Stimulated activated effector memory CD8-positive, alpha-beta T cell treated with anti-CD3 and anti-CD28 coated beads, Interleukin-12 subunit alpha, Interleukin-12 subunit beta, amount 100 ng/mL, for 72 hours (primary cell): ENCODE measurements at regions not wholly inside any gene's neighbourhood (a gene's known extent, or its start where the extent isn't known, plus 50 kb on each side); places are given as distances from the start of the nearest gene placed in this dataset.
"Not testable (repeated sequence)": the region's sequence is repeated elsewhere in the genome, so short reads cannot be mapped to it uniquely, and the experiment has no call there.

Experiments
- ATAC-seq: fragments of 150-1000 bp; cut with Tn5 transposase; 2 replicates; pipeline ENCODE4 v1.10.0; 2021
- DNase-seq, 2 donors: peaks; one replicate each; pipeline ENCODE4 v3.0.0; 2021 to 2022; ENCODE audit warnings: low spot score in 2 of 2
- H3K27ac Mint-ChIP-seq: one replicate; pipeline ENCODE4 v1.8.0; 2022; ENCODE audit warnings: mild to moderate bottlenecking, mixed read lengths
- H3K36me3 Mint-ChIP-seq: one replicate; pipeline ENCODE4 v1.8.0; 2022; ENCODE audit warnings: mild to moderate bottlenecking, mixed read lengths
- H3K4me1 Mint-ChIP-seq: one replicate; pipeline ENCODE4 v1.8.0; 2022; ENCODE audit warnings: mixed read lengths
- H3K4me3 Mint-ChIP-seq: one replicate; pipeline ENCODE4 v1.8.0; 2022; ENCODE audit warnings: mild to moderate bottlenecking, mixed read lengths
- H3K9me3 Mint-ChIP-seq: one replicate; pipeline ENCODE4 v1.8.0; 2022; ENCODE audit warnings: mixed read lengths

DNA sequence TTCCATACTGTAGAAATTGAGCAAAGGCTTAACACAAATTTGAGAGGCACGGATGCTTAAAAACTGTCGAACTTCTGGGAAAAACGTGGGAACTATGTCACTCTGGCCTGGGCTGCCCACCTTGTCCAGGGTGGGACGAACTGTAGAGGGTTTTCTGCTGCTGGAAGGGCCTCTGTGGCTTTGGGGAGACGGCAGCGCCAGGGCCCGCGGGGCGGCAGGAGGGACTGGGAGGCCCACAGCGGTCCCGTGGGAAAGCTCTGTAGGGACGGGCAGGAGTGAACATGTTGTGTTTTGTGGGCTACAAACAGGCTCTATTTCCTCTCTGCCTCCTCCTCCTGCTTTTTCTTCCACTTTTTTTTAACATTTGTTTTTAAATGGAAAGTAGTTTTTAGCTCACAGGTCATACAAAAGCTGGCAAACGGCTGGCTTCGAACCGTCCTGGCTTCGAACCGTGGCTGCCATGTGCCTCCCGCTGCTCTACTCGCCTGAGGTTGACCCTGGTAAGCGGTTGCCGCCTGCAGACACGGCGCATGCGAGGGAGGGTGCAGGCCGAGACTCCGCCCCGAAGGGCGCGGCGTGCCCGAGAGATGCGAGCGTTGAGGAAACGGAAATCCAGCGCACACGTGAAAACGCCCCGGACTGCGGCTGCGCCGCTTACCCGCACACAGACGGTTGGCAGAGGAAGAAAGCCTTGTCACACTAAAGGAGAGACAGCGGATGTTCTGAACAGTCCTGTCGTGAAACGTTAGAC is 382.3 kb upstream of the ZFP42 start:
- Mint-ChIP-seq H3K9me3 (peaks cover 7% of the 10 kb centered on the region), H3K27ac (no peak overlapping the region), H3K36me3 (no peaks in the 10 kb centered on the region), H3K4me3 (no peak overlapping the region), H3K4me1 (no peaks in the 10 kb centered on the region)
- no peak for DNase-seq
- no peak for ATAC-seq

DNA sequence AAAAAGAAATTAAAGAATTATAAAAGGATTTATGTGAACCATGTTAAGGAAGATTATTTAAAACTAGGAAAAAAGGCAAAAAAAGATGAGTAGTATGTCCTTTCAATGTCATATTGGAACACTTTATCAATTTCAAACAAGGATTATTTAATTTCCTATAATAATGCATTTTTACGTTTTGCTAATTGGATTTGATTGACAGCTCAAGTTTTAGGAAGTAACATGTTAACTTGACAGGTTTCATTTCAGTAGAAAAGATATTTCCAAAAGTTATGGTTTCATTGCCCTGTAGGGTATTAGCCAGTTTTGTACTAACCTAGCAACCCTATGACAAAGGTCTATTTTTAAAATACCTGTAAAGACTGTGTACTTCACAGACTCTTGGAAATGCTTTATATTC is 379.6 kb upstream of the ZFP42 start:
- Mint-ChIP-seq H3K9me3 (peaks cover 4% of the 10 kb centered on the region), H3K4me1 (no peaks in the 10 kb centered on the region), H3K27ac (no peak overlapping the region), H3K36me3 (no peaks in the 10 kb centered on the region), H3K4me3 (no peak overlapping the region)
- DNase-seq (no peak), ATAC-seq (no peak)

DNA sequence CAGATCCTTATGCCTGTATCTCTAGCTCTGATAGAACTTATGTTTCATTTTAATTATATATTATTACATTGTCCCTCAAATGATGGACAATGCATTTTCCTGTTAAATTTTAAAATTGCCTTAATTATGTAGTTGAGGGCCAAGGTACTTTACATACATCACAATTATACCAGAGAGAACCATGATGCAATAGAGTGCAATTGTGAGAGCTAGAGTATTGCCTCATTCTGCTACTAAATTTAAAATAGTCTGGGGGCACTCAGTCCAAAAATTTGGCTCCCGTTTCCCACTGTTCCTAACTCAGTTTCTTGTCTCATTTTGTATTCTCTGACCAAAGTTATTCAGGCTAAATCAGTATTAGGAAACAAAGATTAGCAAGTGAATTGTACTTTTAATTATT is 378.5 kb upstream of the ZFP42 start:
- ATAC-seq, result no peak
- no peak overlapping the region for H3K27ac Mint-ChIP-seq
- H3K9me3 Mint-ChIP-seq, result no peaks in the 10 kb centered on the region
- no peak for DNase-seq
- no peak overlapping the region for H3K4me3 Mint-ChIP-seq
- no peaks in the 10 kb centered on the region for H3K4me1 Mint-ChIP-seq
- H3K36me3 Mint-ChIP-seq, result no peaks in the 10 kb centered on the region

DNA sequence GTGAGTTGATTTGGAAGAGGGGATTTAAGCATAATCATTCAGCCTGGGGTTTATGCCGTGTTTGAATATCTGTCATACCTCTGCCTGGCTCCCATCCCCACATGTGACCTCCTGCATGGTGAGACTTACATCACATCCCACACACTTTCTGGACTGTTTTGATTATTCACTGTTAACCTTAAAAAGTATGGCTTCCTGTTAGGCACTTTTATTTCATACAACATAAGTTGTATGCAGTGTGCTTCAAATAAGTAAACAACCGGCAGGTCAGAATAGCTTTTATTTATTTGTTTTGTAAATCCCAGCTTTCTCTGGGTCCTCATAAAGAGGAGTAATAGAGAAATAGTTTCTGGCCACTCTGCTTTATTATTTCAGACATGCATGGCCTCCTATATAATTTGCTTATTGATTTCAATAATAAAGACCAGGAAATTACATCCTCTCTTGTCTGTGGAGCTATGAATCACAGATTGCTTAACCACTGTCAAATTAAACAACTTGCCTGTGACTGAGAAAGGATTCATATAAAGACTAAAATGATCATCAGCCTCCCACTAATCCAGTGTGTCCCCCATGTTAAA is 376.8 kb upstream of the ZFP42 start:
- H3K36me3 Mint-ChIP-seq, result no peaks in the 10 kb centered on the region
- DNase-seq (no peak), ATAC-seq (no peak)
- no peak overlapping the region for H3K4me3 Mint-ChIP-seq
- H3K27ac Mint-ChIP-seq, result no peak overlapping the region
- H3K9me3 Mint-ChIP-seq, result peaks cover 7% of the 10 kb centered on the region
- no peaks in the 10 kb centered on the region for H3K4me1 Mint-ChIP-seq

DNA sequence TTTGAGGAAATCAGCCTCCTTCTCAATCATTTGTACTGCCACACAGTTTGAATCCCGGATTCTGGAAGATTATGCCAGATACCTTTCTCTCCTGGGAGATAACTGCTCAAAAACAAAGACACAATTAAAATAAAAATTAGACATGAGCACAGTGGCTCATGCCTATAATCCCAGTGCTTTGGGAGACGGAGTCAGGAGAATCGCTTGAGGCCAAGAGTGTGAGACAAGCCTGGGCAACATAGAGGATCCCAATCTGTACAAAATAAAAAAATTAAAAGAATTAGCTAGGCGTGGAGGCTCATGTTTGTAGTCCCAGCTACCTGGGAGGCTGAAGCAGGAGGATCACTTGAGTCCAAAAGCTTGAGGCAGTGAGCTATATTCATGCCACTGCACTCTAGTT is 376.3 kb upstream of the ZFP42 start:
- H3K27ac Mint-ChIP-seq, result no peak overlapping the region
- no peak for DNase-seq
- no peak overlapping the region for H3K4me3 Mint-ChIP-seq
- ATAC-seq, result no peak
- peaks cover 11% of the 10 kb centered on the region for H3K9me3 Mint-ChIP-seq
- H3K36me3 Mint-ChIP-seq, result no peaks in the 10 kb centered on the region
- H3K4me1 Mint-ChIP-seq, result no peaks in the 10 kb centered on the region

DNA sequence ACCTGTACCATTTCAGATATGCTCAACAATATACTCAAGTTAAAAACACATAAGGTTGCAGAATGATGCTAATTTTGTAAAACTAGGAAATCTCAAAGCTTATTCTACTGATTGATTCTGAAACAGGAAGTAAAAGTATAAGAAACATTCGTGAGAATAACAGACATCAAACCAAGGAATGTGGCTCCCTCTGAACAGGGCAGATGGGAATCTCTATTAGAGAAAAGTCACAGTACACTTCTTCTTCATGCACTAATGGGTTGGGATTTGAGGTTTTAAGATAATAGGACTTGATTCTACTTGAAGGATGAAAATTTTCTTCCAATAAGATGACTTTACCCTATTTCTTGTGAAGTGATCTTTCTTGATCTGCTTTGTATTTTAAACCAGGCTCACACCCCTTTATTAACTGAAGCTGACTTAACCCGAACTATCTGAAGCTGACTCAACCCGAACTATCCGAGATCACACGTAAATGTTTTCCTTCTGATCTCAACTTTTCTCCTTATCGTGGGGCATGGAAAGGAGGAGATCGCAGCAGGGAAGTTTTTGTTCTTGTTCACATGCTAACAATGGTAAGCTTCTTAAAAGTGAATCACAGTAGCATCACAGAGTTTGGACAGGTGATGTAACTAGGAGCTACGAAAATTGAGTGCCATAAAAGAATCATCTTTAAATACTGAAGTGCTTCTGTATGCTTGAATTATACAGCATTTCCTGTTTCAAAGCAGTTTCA is 363.1 kb upstream of the ZFP42 start:
- H3K4me1 Mint-ChIP-seq, result no peaks in the 10 kb centered on the region
- H3K36me3 Mint-ChIP-seq, result no peaks in the 10 kb centered on the region
- no peak overlapping the region for H3K4me3 Mint-ChIP-seq
- H3K9me3 Mint-ChIP-seq, result peaks cover 29% of the 10 kb centered on the region
- H3K27ac Mint-ChIP-seq, result no peak overlapping the region
- DNase-seq (no peak), ATAC-seq (no peak)

DNA sequence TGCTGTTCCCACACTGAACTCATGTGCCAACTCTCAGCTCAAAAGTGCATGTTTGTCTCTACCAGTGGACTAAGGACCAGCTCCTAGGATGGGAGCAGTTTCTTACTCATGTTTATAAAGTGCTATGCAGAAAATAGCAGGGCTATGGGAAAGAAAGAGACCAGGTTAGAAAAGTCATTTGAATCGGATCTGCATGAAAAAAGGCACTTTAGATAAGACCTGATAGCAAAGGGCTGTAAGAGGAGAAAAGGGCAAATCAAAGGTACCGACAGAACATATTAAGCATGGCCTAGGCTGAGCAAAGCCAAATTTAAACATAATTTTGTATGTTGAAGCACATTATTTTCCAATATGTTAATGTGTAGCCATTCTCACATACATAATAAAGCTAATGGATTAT is 362.3 kb upstream of the ZFP42 start:
- H3K36me3 Mint-ChIP-seq, result no peaks in the 10 kb centered on the region
- DNase-seq (no peak), ATAC-seq (no peak)
- H3K4me1 Mint-ChIP-seq, result no peaks in the 10 kb centered on the region
- no peak overlapping the region for H3K27ac Mint-ChIP-seq
- no peak overlapping the region for H3K4me3 Mint-ChIP-seq
- H3K9me3 Mint-ChIP-seq, result peaks cover 25% of the 10 kb centered on the region

DNA sequence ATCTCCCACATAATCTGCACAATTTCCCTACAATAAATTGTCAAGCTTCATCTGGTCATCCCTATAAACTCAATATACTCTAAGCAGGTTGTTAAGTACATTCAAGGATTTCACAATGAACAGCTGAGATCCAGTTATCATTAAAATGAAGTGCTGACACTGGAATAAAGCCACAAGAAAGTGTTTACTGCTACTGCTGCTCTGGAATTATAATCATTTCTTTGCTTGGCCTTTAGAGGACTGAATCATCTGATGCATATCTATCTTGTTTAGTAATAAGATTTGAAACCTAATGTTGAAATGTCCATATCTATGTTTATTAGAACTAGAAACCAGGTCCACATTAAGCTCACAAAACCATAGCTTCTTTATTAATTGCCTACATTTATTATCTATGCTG is 338.6 kb upstream of the ZFP42 start:
- no peak overlapping the region for H3K27ac Mint-ChIP-seq
- no peaks in the 10 kb centered on the region for H3K4me1 Mint-ChIP-seq
- no peak overlapping the region for H3K4me3 Mint-ChIP-seq
- no peaks in the 10 kb centered on the region for H3K36me3 Mint-ChIP-seq
- ATAC-seq (no peak), DNase-seq (no peak)
- peaks cover 16% of the 10 kb centered on the region for H3K9me3 Mint-ChIP-seq

DNA sequence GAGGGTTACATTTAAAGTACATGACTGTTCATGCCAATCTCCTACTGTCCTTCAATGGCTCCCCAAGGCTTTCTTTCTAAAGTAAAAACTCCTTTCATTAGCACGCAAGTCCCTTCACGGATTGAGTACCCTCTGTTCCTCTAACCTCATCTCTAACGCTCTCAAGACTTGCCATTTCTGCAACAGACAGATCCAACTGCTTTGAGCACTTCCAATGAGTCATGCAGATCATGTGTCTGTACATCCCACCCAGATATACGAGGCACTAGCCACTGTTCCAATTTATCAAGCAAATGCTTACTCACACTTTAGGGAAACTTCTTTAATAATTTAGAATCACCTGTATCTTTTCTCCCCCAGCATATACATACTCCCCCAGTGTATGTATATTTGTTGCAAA is 332.5 kb upstream of the ZFP42 start:
- Mint-ChIP-seq H3K27ac (no peak overlapping the region), H3K36me3 (no peaks in the 10 kb centered on the region), H3K9me3 (peaks cover 30% of the 10 kb centered on the region), H3K4me1 (no peaks in the 10 kb centered on the region), H3K4me3 (no peak overlapping the region)
- ATAC-seq (no peak), DNase-seq (no peak)

DNA sequence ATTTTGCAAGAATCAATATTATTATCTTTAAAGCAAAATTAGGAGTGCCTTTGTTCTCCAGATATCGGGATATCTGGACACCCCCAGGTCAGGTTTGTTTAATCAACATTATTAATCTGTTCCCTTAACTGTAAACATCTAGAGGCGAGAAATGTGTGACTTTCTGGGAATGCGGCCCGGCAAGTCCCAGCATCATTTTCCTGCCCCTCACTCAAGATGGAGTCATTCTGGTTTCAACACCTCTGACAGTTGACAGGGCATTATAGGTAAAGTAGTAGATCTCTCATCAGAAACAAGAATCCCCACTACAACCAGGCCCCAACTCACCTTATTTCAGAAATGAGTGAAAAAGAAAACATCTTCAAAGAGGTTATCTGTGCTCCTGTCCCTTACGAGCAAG is 331.6 kb upstream of the ZFP42 start:
- Mint-ChIP-seq H3K9me3 (peaks cover 30% of the 10 kb centered on the region), H3K27ac (no peak overlapping the region), H3K36me3 (no peaks in the 10 kb centered on the region), H3K4me3 (no peak overlapping the region), H3K4me1 (no peaks in the 10 kb centered on the region)
- DNase-seq (no peak), ATAC-seq (no peak)

DNA sequence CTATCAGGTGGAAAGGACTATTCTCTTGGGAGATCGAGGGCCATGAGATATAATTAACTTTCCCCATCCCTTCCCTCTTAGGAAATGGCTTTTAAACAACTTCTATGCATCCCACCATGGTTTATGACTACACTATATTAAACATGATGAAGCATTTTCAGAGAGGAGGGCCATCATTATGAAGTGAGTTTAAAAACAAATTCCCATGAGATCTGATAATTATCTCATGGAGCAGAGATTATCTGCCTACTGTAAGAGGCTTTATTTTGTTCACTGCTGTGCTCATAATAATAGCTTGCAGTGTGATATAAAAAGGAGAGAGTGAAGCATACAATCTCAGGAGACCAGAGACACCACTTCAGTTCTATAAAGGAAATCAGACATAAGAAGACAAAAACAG is 330.5 kb upstream of the ZFP42 start:
- no peaks in the 10 kb centered on the region for H3K4me1 Mint-ChIP-seq
- H3K9me3 Mint-ChIP-seq, result peaks cover 30% of the 10 kb centered on the region
- ATAC-seq, result no peak
- no peak overlapping the region for H3K4me3 Mint-ChIP-seq
- no peaks in the 10 kb centered on the region for H3K36me3 Mint-ChIP-seq
- H3K27ac Mint-ChIP-seq, result no peak overlapping the region
- DNase-seq, result no peak

DNA sequence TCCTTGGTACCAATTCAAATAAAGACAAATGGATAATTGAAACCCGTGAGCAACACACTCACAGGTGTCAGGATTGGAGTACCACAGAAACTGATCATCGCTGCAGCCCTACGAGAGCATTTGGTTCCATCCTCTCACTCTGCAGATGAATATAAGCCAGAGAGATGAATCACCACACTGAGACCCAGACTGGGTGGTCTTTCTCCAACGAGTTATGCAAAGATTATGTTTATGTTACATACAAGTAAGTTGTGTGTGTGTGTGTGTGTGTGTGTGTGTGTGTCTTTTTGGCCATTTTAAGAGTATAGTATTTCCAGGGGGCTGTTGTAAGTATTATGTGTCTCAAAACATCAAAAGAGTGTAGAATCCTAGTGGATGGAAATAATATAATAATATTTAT is 329.5 kb upstream of the ZFP42 start:
- H3K9me3 Mint-ChIP-seq, result peaks cover 32% of the 10 kb centered on the region
- no peak for ATAC-seq
- no peak for DNase-seq
- no peaks in the 10 kb centered on the region for H3K4me1 Mint-ChIP-seq
- no peaks in the 10 kb centered on the region for H3K36me3 Mint-ChIP-seq
- no peak overlapping the region for H3K27ac Mint-ChIP-seq
- H3K4me3 Mint-ChIP-seq, result no peak overlapping the region

DNA sequence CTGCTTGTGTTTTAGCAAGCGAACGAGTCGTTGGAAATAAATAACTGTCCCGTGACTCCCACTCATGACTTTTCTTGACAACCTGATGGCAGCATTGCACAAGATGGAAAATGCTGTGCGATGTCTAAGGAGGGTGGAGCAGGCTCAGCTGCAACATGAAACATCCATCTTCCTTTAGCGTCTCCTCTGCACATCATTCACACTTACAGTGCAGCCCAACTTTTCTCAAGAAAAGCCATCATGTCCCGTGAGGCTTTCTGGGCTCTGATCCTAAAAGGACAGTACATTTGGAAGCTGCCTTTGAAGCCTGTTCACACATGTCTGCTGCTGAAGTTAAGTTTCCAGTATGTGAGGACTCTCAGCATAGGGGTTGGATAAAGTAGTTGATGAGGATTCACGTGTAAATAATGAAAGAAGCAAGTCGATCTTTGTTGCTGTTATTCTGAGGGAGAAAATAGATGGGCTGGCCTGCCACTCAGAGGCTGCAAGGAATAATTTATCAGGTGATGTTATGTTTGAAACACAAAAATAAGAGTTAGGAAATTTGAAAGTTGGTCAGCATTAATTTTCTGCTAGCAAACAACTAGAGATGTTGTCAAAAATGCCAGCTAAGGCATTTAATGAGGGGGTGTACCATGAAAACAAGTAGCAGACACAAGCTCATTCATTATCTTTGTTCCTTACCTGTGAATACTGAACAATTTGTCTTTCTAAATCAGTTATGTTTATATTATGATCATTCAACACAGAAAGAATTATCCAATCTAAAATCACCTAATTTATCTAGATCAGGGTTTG is 328.7 kb upstream of the ZFP42 start:
- Mint-ChIP-seq H3K4me1 (no peaks in the 10 kb centered on the region), H3K9me3 (peaks cover 32% of the 10 kb centered on the region), H3K36me3 (no peaks in the 10 kb centered on the region), H3K4me3 (no peak overlapping the region), H3K27ac (no peak overlapping the region)
- DNase-seq (no peak), ATAC-seq (no peak)

DNA sequence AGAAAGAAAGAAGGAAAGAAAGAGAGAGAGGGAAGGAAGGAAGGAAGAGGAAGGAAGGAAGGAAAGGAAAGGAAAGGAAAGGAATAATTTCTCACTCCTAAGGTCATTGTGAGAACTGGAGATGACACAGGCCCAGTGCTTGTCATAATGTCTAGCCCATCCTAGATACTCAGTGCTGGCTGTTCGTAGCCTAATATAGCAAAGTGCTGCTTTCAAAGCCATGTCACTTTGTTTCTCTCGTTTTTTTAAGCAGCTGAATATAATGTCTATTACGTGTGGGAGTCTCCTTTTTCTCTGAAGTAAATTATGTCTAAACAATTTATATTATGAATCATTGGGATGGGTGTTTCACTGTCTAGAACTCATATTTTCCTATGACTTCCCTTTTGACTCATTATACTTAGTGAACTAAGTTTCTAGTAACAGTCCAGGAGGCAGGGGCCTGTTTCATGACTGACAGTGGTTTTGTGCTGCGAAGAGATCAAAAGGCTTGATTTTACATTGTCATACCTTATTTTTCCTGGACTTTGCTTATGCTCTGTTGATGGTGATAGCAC is 327.0 kb upstream of the ZFP42 start:
- no peak for ATAC-seq
- no peaks in the 10 kb centered on the region for H3K36me3 Mint-ChIP-seq

DNA sequence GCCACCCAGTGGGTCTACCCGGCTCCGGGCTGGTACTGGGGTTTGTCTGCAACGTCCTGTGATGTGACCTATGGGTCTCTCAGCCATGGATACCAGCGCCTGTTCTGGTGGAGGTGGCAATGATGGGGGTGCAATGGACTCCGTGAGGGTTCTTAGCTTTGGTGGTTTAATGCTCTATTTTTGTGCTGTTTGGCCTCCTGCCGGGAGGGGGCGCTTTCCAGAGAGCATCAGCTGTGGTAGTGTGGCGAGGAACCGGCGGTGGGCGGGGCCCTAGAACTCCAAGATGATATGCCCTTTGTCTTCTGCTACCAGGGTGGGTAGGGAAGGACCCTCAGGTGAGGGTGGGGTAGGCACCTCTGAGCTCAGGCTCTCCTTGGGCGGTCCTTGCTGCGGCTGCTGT is 324.1 kb upstream of the ZFP42 start:
- peaks cover 18% of the 10 kb centered on the region for H3K9me3 Mint-ChIP-seq
- not testable (repeated sequence) for ATAC-seq, DNase-seq, H3K36me3 Mint-ChIP-seq, H3K4me3 Mint-ChIP-seq, H3K27ac Mint-ChIP-seq, H3K4me1 Mint-ChIP-seq

More for the DNA sequence above, 327.0 kb upstream of the ZFP42 start:
- H3K9me3 Mint-ChIP-seq, result peaks cover 21% of the 10 kb centered on the region
- H3K27ac Mint-ChIP-seq, result no peak overlapping the region
- no peak overlapping the region for H3K4me3 Mint-ChIP-seq
- no peak for DNase-seq
- H3K4me1 Mint-ChIP-seq, result no peaks in the 10 kb centered on the region
